Natural killer cell (primary cell): ENCODE measurements at regions not wholly inside any gene's neighbourhood (a gene's known extent, or its start where the extent isn't known, plus 50 kb on each side); places are given as distances from the start of the nearest gene placed in this dataset.

Experiments
- ATAC-seq, 3 donors: fragments of 150-1000 bp in 2 of 3; fragments of 200-7000 bp in 1 of 3; cut with Tn5 transposase; 1 replicate in 1 of 3; 2 replicates in 2 of 3; pipeline ENCODE4 v1.10.0; 2021; ENCODE audit warnings: mild to moderate bottlenecking in 2 of 3, moderate library complexity in 2 of 3
- DNase-seq, 2 donors: peaks; one replicate each; pipeline versions ENCODE4 v3.0.0 to v3.0.0-alpha.2; 2013 to 2021; ENCODE audit warnings: mixed read lengths in 1 of 2
- H3K27ac ChIP-seq: one replicate; pipeline ENCODE4 v1.5.1; 2013; ENCODE audit warnings: mild to moderate bottlenecking, low read length
- H3K27me3 ChIP-seq: one replicate; pipeline ENCODE4 v1.6.1; 2013; ENCODE audit warnings: low read length; ENCODE audit not compliant: control insufficient read depth, insufficient read depth
- H3K36me3 ChIP-seq: one replicate; pipeline ENCODE4 v1.6.1; 2013; ENCODE audit warnings: low read length; ENCODE audit not compliant: control insufficient read depth, insufficient read depth
- H3K4me1 ChIP-seq: one replicate; pipeline ENCODE4 v1.6.1; 2013; ENCODE audit warnings: low read length; ENCODE audit not compliant: control insufficient read depth, insufficient read depth
- H3K4me3 ChIP-seq: one replicate; pipeline ENCODE4 v1.5.1; 2013; ENCODE audit warnings: low read length
- H3K9me3 ChIP-seq: one replicate; pipeline ENCODE4 v1.6.1; 2013; ENCODE audit warnings: low read length; ENCODE audit not compliant: control insufficient read depth, insufficient read depth
- H3K27ac Mint-ChIP-seq, 2 donors: one replicate each; pipeline ENCODE4 v1.8.0; 2022; ENCODE audit warnings: mild to moderate bottlenecking in 2 of 2, mixed read lengths in 2 of 2, moderate library complexity in 1 of 2
- H3K27me3 Mint-ChIP-seq, 2 donors: one replicate each; pipeline ENCODE4 v1.8.0; 2022; ENCODE audit warnings: low read depth in 2 of 2, mixed read lengths in 2 of 2
- H3K36me3 Mint-ChIP-seq: one replicate; pipeline ENCODE4 v1.8.0; 2022; ENCODE audit warnings: mixed read lengths
- H3K4me1 Mint-ChIP-seq, 2 donors: one replicate each; pipeline ENCODE4 v1.8.0; 2022; ENCODE audit warnings: mixed read lengths in 2 of 2
- H3K4me3 Mint-ChIP-seq: one replicate; pipeline ENCODE4 v1.8.0; 2022; ENCODE audit warnings: mild to moderate bottlenecking, moderate library complexity, mixed read lengths
- H3K9me3 Mint-ChIP-seq, 2 donors: one replicate each; pipeline ENCODE4 v1.8.0; 2022; ENCODE audit warnings: mixed read lengths in 2 of 2
- CTCF ChIP-seq: fragments of 200-600 bp; IDR thresholded peaks from one replicate; pipeline ENCODE4 v1.8.0; 2022; ENCODE audit warnings: antibody characterized with exemption
- WGBS: methylation state at CpG from one replicate; pipeline ENCODE4 v1.1.7; 2013; ENCODE audit warnings: missing lambda C conversion rate; ENCODE audit not compliant: insufficient coverage; 5-methylcytosine and 5-hydroxymethylcytosine counted together
- intact Hi-C: fragments of 100-400 bp; cut with micrococcal nuclease; formaldehyde crosslinking; loops from one replicate; pipeline ENCODE4 v1.14.2; 2022

- no peak for TF ChIP-seq CTCF
- intact Hi-C loops, result no loop called here
- Histone ChIP-seq H3K27ac (no peak overlapping the region), H3K4me1 (no peaks in the 10 kb centered on the region), H3K9me3 (peaks cover 10% of the 10 kb centered on the region), H3K27me3 (no peaks in the 10 kb centered on the region), H3K36me3 (no peaks in the 10 kb centered on the region), H3K4me3 (no peak overlapping the region)
- H3K27me3 Mint-ChIP-seq, result peaks cover 0 to 5% of the 10 kb centered on the region in 2 donors
- H3K27ac Mint-ChIP-seq, result no peak overlapping the region
- WGBS, result 50% methylated on average over 1 of the region's 1 CpG
- DNase-seq (no peak), ATAC-seq (no peak)
- H3K4me3 Mint-ChIP-seq, result no peak overlapping the region
- H3K9me3 Mint-ChIP-seq, result peaks cover 2 to 3% of the 10 kb centered on the region in 2 donors
- no peaks in the 10 kb centered on the region for H3K36me3 Mint-ChIP-seq
- no peaks in the 10 kb centered on the region for H3K4me1 Mint-ChIP-seq
These were observed 382.0 kb downstream of the ZNF536 start for GRCh38 chr19:30754162-30754561.

GRCh38 chr19:30752876-30753275 is 380.7 kb downstream of the ZNF536 start:
- no peaks in the 10 kb centered on the region for H3K4me1 Mint-ChIP-seq
- WGBS, result 83% methylated on average over 3 of the region's 3 CpGs
- Histone ChIP-seq H3K36me3 (no peaks in the 10 kb centered on the region), H3K4me3 (no peak overlapping the region), H3K27me3 (no peaks in the 10 kb centered on the region), H3K9me3 (peaks cover 11% of the 10 kb centered on the region), H3K27ac (no peak overlapping the region), H3K4me1 (no peaks in the 10 kb centered on the region)
- no peak overlapping the region for H3K4me3 Mint-ChIP-seq
- H3K27me3 Mint-ChIP-seq, result peaks cover 0 to 7% of the 10 kb centered on the region in 2 donors
- H3K27ac Mint-ChIP-seq, result no peak overlapping the region
- H3K36me3 Mint-ChIP-seq, result no peaks in the 10 kb centered on the region
- DNase-seq, result no peak
- peaks cover 2 to 3% of the 10 kb centered on the region in 2 donors for H3K9me3 Mint-ChIP-seq
- no peak for TF ChIP-seq CTCF
- intact Hi-C loops, result no loop called here
- ATAC-seq, result no peak

GRCh38 chr19:30752201-30752600 is 380.0 kb downstream of the ZNF536 start:
- no peak overlapping the region for H3K4me3 ChIP-seq
- H3K27ac ChIP-seq, result no peak overlapping the region
- Mint-ChIP-seq H3K27ac (no peak overlapping the region), H3K4me3 (no peak overlapping the region), H3K4me1 (no peaks in the 10 kb centered on the region), H3K9me3 (peaks cover 2 to 3% of the 10 kb centered on the region in 2 donors), H3K27me3 (peaks cover 0 to 7% of the 10 kb centered on the region in 2 donors), H3K36me3 (no peaks in the 10 kb centered on the region)
- no peak for TF ChIP-seq CTCF
- ATAC-seq (no peak), DNase-seq (no peak)
- 85% methylated on average over 6 of the region's 6 CpGs for WGBS
- peaks cover 11% of the 10 kb centered on the region for H3K9me3 ChIP-seq
- H3K36me3 ChIP-seq, result no peaks in the 10 kb centered on the region
- intact Hi-C loops, result no loop called here
- H3K27me3 ChIP-seq, result no peaks in the 10 kb centered on the region
- no peaks in the 10 kb centered on the region for H3K4me1 ChIP-seq

- H3K36me3 ChIP-seq, result no peaks in the 10 kb centered on the region
- Mint-ChIP-seq H3K4me1 (no peaks in the 10 kb centered on the region), H3K27me3 (peaks cover 21 to 31% of the 10 kb centered on the region in 2 donors), H3K4me3 (no peak overlapping the region), H3K9me3 (peaks cover 2 to 3% of the 10 kb centered on the region in 2 donors), H3K27ac (no peak overlapping the region), H3K36me3 (no peaks in the 10 kb centered on the region)
- 96% methylated on average over 4 of the region's 4 CpGs for WGBS
- H3K9me3 ChIP-seq, result peaks cover 11% of the 10 kb centered on the region
- no peak for DNase-seq
- no peak for ATAC-seq
- no peak overlapping the region for H3K4me3 ChIP-seq
- H3K27ac ChIP-seq, result no peak overlapping the region
- no peaks in the 10 kb centered on the region for H3K27me3 ChIP-seq
- TF ChIP-seq CTCF, result no peak
- no peaks in the 10 kb centered on the region for H3K4me1 ChIP-seq
- intact Hi-C loops, result no loop called here
These were observed 373.3 kb downstream of the ZNF536 start for GRCh38 chr19:30745476-30745985.
